Fibroblast of skin of right biceps (primary cell): ENCODE measurements at regions not wholly inside any gene's neighbourhood (a gene's known extent, or its start where the extent isn't known, plus 50 kb on each side); places are given as distances from the start of the nearest gene placed in this dataset.
"Not testable (repeated sequence)": the region's sequence is repeated elsewhere in the genome, so short reads cannot be mapped to it uniquely, and the experiment has no call there.

Source experiments
- DNase-seq: peaks from one replicate; pipeline ENCODE4 v3.0.0-alpha.2; 2013

GRCh38 chr2:8606649-8607550 lies 75.0 kb upstream of the ID2 start:
- DNase-seq: no peak

- DNase-seq: peak; percentile 89
Observed at GRCh38 chr2:8607606-8608005, 74.2 kb upstream of the ID2 start.

- peak; percentile 81 for DNase-seq
Observed at GRCh38 chr2:8608411-8608954, 73.4 kb upstream of the ID2 start.

GRCh38 chr2:8609357-8609811 lies 72.5 kb upstream of the ID2 start:
- DNase-seq: peak; percentile 51

- DNase-seq: not testable (repeated sequence)
Observed at GRCh38 chr2:8610775-8611174, 71.1 kb upstream of the ID2 start.

GRCh38 chr2:8611246-8611645 lies 70.6 kb upstream of the ID2 start:
- no peak for DNase-seq

- no peak for DNase-seq
Observed at GRCh38 chr2:8611700-8612099, 70.2 kb upstream of the ID2 start.

GRCh38 chr2:8612734-8613179 lies 69.1 kb upstream of the ID2 start:
- DNase-seq: no peak

GRCh38 chr2:8613207-8613999 lies 68.5 kb upstream of the ID2 start:
- not testable (repeated sequence) for DNase-seq

- DNase-seq: no peak
Observed at GRCh38 chr2:8614646-8615045, 67.2 kb upstream of the ID2 start.

GRCh38 chr2:8615252-8615575 lies 66.6 kb upstream of the ID2 start:
- no peak for DNase-seq

- no peak for DNase-seq
Observed at GRCh38 chr2:8615576-8616281, 66.1 kb upstream of the ID2 start.

GRCh38 chr2:8617048-8617447 lies 64.8 kb upstream of the ID2 start:
- no peak for DNase-seq

- DNase-seq: no peak
Observed at GRCh38 chr2:8617590-8617989, 64.3 kb upstream of the ID2 start.

GRCh38 chr2:8619071-8619470 lies 62.8 kb upstream of the ID2 start:
- DNase-seq: no peak

GRCh38 chr2:8620611-8621382 lies 61.1 kb upstream of the ID2 start:
- DNase-seq: no peak

GRCh38 chr2:8622199-8622911 lies 59.5 kb upstream of the ID2 start:
- no peak for DNase-seq

- DNase-seq: no peak
Observed at GRCh38 chr2:8622924-8623465, 58.9 kb upstream of the ID2 start.

- DNase-seq: no peak
Observed at GRCh38 chr2:8623576-8623957, 58.3 kb upstream of the ID2 start.

GRCh38 chr2:8623958-8624591 lies 57.8 kb upstream of the ID2 start:
- no peak for DNase-seq
